PC-9 (cell line): ENCODE measurements at regions not wholly inside any gene's neighbourhood (a gene's known extent, or its start where the extent isn't known, plus 50 kb on each side); places are given as distances from the start of the nearest gene placed in this dataset.
"Not testable (repeated sequence)": the region's sequence is repeated elsewhere in the genome, so short reads cannot be mapped to it uniquely, and the experiment has no call there.

Source experiments
- BruUV-seq: library from RNA; stranded (reverse); fragments of 400-500 nt; replicated peaks from 2 replicates; lab custom pipeline; 2021; lab: Mats Ljungman, UMichigan
- CTCF ChIA-PET: fragments of 300-600 bp; sonication (Branson Sonifier 250); formaldehyde crosslinking; loops from one replicate; lab custom pipeline; 2022; ENCODE audit warnings: antibody characterized with exemption; lab: Charles Lee
- POLR2A ChIA-PET: fragments of 300-600 bp; sonication (Branson Sonifier 250); formaldehyde crosslinking; loops from one replicate; lab custom pipeline; 2022; ENCODE audit warnings: antibody characterized with exemption; ENCODE audit not compliant: unreplicated experiment; lab: Charles Lee
- DNase-seq, 2 experiments: peaks; one replicate each; pipeline versions ENCODE4 v3.0.0 to v3.0.0-alpha.2; 2015 to 2022; ENCODE audit warnings: mixed read lengths in 1 of 2
- H2AFZ ChIP-seq: fragments of 200-600 bp; sonication (generic); 2 replicates; pipeline ENCODE4 v1.8.1; 2017; ENCODE audit warnings: antibody characterized with exemption
- H3F3A ChIP-seq: fragments of 200-600 bp; sonication (generic); 2 replicates; pipeline ENCODE4 v1.8.1; 2017; ENCODE audit warnings: antibody characterized with exemption, mild to moderate bottlenecking, low read depth; ENCODE audit not compliant: insufficient read depth
- H3K27ac ChIP-seq: fragments of 200-600 bp; sonication (generic); 2 replicates; pipeline ENCODE4 v1.6.1; 2016; ENCODE audit warnings: mixed run types
- H3K27me3 ChIP-seq: fragments of 200-600 bp; sonication (generic); 2 replicates; pipeline ENCODE4 v1.6.1; 2016; ENCODE audit warnings: low read depth, mixed run types; ENCODE audit not compliant: insufficient read depth
- H3K36me3 ChIP-seq: fragments of 200-600 bp; sonication (generic); 2 replicates; pipeline ENCODE4 v1.6.1; 2016; ENCODE audit warnings: low read depth, mixed run types
- H3K4me1 ChIP-seq: fragments of 200-600 bp; sonication (generic); replicated peaks from 2 replicates; pipeline ENCODE4 v1.6.1; 2016; ENCODE audit warnings: mixed run types; ENCODE audit not compliant: insufficient read depth
- H3K4me2 ChIP-seq: fragments of 200-600 bp; sonication (generic); 2 replicates; pipeline ENCODE4 v1.6.1; 2017; ENCODE audit warnings: mixed run types
- H3K4me3 ChIP-seq: fragments of 200-600 bp; sonication (generic); 2 replicates; pipeline ENCODE4 v1.6.1; 2016; ENCODE audit warnings: mixed run types
- H3K79me2 ChIP-seq: fragments of 200-600 bp; sonication (generic); 2 replicates; pipeline ENCODE4 v1.6.1; 2017; ENCODE audit warnings: low read depth, mixed run types
- H3K9me2 ChIP-seq: fragments of 200-600 bp; sonication (generic); 2 replicates; pipeline ENCODE4 v1.8.1; 2017; ENCODE audit warnings: mild to moderate bottlenecking; ENCODE audit not compliant: insufficient read depth
- H3K9me3 ChIP-seq: fragments of 200-600 bp; sonication (generic); 2 replicates; pipeline ENCODE4 v1.8.1; 2016; ENCODE audit warnings: low read depth; ENCODE audit not compliant: insufficient read depth
- H4K20me1 ChIP-seq: fragments of 200-600 bp; sonication (generic); 2 replicates; pipeline ENCODE4 v1.8.1; 2017; ENCODE audit not compliant: insufficient read depth
- CTCF ChIP-seq: fragments of 200-600 bp; sonication (generic); conservative IDR thresholded peaks from 2 replicates; pipeline ENCODE4 v1.6.1; 2017; ENCODE audit warnings: mixed run types, antibody characterized with exemption, mild to moderate bottlenecking, moderate library complexity
- EZH2 ChIP-seq: fragments of 200-600 bp; sonication (generic); IDR thresholded peaks from 2 replicates; pipeline ENCODE4 v1.8.0; 2017; ENCODE audit warnings: antibody characterized with exemption, low read depth
- intact Hi-C: fragments of 100-400 bp; cut with micrococcal nuclease; formaldehyde crosslinking; loops from one replicate; pipeline ENCODE4 v1.10.0; 2022; ENCODE audit not compliant: unreplicated experiment

- Histone ChIP-seq H3K27me3 (peaks cover 36% of the 10 kb centered on the region), H3K4me3 (no peak overlapping the region), H3K79me2 (no peaks in the 10 kb centered on the region), H3K9me3 (no peaks in the 10 kb centered on the region), H2AFZ (no peak overlapping the region), H3K36me3 (no peaks in the 10 kb centered on the region), H3F3A (no peaks in the 10 kb centered on the region), H4K20me1 (no peaks in the 10 kb centered on the region), H3K27ac (no peak overlapping the region), H3K9me2 (no peaks in the 10 kb centered on the region), H3K4me1 (no peaks in the 10 kb centered on the region), H3K4me2 (no peak overlapping the region)
- TF ChIP-seq EZH2 (no peak), CTCF (no peak)
- ChIA-PET CTCF (no interaction called here), POLR2A (no interaction called here)
- intact Hi-C loops, result no loop called here
- DNase-seq, result no peak
- no TSS peak for BruUV-seq
Measured at GRCh38 chr14:105601360-105602242, 75.2 kb downstream of the TMEM121 start.

GRCh38 chr14:105602243-105602750 lies 75.9 kb downstream of the TMEM121 start:
- intact Hi-C loops, result no loop called here
- no peak overlapping the region for H3K27ac ChIP-seq
- H3K4me3 ChIP-seq, result no peak overlapping the region
- no peak overlapping the region for H2AFZ ChIP-seq
- no peaks in the 10 kb centered on the region for H3K79me2 ChIP-seq
- H3K9me2 ChIP-seq, result no peaks in the 10 kb centered on the region
- TF ChIP-seq CTCF (no peak), EZH2 (no peak)
- ChIA-PET CTCF (no interaction called here), POLR2A (no interaction called here)
- no peaks in the 10 kb centered on the region for H4K20me1 ChIP-seq
- H3K4me2 ChIP-seq, result no peak overlapping the region
- H3K9me3 ChIP-seq, result no peaks in the 10 kb centered on the region
- peaks cover 36% of the 10 kb centered on the region for H3K27me3 ChIP-seq
- no peaks in the 10 kb centered on the region for H3F3A ChIP-seq
- H3K36me3 ChIP-seq, result no peaks in the 10 kb centered on the region
- BruUV-seq, result no TSS peak
- DNase-seq, result no peak
- H3K4me1 ChIP-seq, result no peaks in the 10 kb centered on the region

GRCh38 chr14:105602799-105603793 lies 76.7 kb downstream of the TMEM121 start:
- no TSS peak for BruUV-seq
- H3K4me2 ChIP-seq, result no peak overlapping the region
- peaks cover 36% of the 10 kb centered on the region for H3K27me3 ChIP-seq
- intact Hi-C loops, result no loop called here
- no peaks in the 10 kb centered on the region for H3K36me3 ChIP-seq
- no peaks in the 10 kb centered on the region for H4K20me1 ChIP-seq
- no peaks in the 10 kb centered on the region for H3K79me2 ChIP-seq
- no peaks in the 10 kb centered on the region for H3K4me1 ChIP-seq
- POLR2A ChIA-PET, result no interaction called here
- no peak overlapping the region for H2AFZ ChIP-seq
- no peaks in the 10 kb centered on the region for H3K9me2 ChIP-seq
- H3F3A ChIP-seq, result no peaks in the 10 kb centered on the region
- TF ChIP-seq CTCF, result no peak
- TF ChIP-seq EZH2, result no peak
- H3K9me3 ChIP-seq, result no peaks in the 10 kb centered on the region
- no peak for DNase-seq
- H3K4me3 ChIP-seq, result no peak overlapping the region
- CTCF ChIA-PET, result no interaction called here
- no peak overlapping the region for H3K27ac ChIP-seq

GRCh38 chr14:105604531-105605463 lies 78.4 kb downstream of the TMEM121 start:
- H3F3A ChIP-seq, POLR2A ChIA-PET, intact Hi-C loops, H3K4me3 ChIP-seq, H3K27ac ChIP-seq, BruUV-seq, H2AFZ ChIP-seq, H4K20me1 ChIP-seq, DNase-seq, H3K4me1 ChIP-seq, CTCF ChIA-PET, H3K36me3 ChIP-seq, H3K4me2 ChIP-seq, H3K79me2 ChIP-seq, H3K9me2 ChIP-seq, H3K9me3 ChIP-seq: not testable (repeated sequence)
- peaks cover 32% of the 10 kb centered on the region for H3K27me3 ChIP-seq
